Body of pancreas (tissue), 4 donors: ENCODE measurements at regions not wholly inside any gene's neighbourhood (a gene's known extent, or its start where the extent isn't known, plus 50 kb on each side); places are given as distances from the start of the nearest gene placed in this dataset.

Experiments used
- POLR2A ChIP-seq, 3 donors: fragments of 450-650 bp; IDR thresholded peaks; one replicate each; pipeline ENCODE4 v1.6.1; 2016; ENCODE audit warnings: antibody characterized with exemption in 3 of 3, mild to moderate bottlenecking in 2 of 3
- TF ChIP-seq, protein P1 (sequence below), 7 experiments: fragments of 450-650 bp in 4 of 7; fragments of 200-600 bp in 3 of 7; sonication (generic) in 3 of 7; IDR thresholded peaks; one replicate each; pipeline ENCODE4 v1.5.1; 2016 to 2019; ENCODE audit warnings: antibody characterized with exemption in 7 of 7

GRCh38 chr3:72065236-72065635 lies 280.3 kb upstream of the PROK2 start:
- TF ChIP-seq, protein P1, sequence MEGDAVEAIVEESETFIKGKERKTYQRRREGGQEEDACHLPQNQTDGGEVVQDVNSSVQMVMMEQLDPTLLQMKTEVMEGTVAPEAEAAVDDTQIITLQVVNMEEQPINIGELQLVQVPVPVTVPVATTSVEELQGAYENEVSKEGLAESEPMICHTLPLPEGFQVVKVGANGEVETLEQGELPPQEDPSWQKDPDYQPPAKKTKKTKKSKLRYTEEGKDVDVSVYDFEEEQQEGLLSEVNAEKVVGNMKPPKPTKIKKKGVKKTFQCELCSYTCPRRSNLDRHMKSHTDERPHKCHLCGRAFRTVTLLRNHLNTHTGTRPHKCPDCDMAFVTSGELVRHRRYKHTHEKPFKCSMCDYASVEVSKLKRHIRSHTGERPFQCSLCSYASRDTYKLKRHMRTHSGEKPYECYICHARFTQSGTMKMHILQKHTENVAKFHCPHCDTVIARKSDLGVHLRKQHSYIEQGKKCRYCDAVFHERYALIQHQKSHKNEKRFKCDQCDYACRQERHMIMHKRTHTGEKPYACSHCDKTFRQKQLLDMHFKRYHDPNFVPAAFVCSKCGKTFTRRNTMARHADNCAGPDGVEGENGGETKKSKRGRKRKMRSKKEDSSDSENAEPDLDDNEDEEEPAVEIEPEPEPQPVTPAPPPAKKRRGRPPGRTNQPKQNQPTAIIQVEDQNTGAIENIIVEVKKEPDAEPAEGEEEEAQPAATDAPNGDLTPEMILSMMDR (IDR thresholded peaks at IDR 0.05), result no peak
- no peak for TF ChIP-seq POLR2A (IDR thresholded peaks at IDR 0.05)
